HG02623 (cell line): ENCODE measurements at regions not wholly inside any gene's neighbourhood (a gene's known extent, or its start where the extent isn't known, plus 50 kb on each side); places are given as distances from the start of the nearest gene placed in this dataset.
"Not testable (repeated sequence)": the region's sequence is repeated elsewhere in the genome, so short reads cannot be mapped to it uniquely, and the experiment has no call there.

Experiments used
- ATAC-seq: cut with Tn5 transposase; IDR thresholded peaks from one replicate; pipeline ENCODE4 v1.9.1; 2021; ENCODE audit warnings: moderate library complexity; ENCODE audit not compliant: unreplicated experiment

DNA sequence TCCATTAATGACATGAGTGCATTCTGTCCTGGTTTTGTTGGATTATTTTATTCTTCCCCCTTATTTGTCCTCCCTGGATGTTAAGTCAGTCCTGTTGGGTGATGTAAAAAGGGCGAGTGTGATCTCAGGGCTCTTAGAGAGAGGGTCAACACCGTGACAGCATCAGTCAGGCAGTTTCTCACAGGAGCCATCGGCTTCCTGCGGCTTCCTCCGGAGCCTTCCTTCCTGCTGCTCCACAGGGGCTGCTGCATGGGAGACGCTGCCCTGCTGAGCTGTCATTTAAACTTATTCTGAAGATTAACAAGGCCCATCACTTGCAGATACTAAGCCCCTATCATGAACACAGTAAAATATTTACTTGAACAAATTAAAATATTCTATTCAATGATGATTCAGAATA is 211.3 kb downstream of the SPATA31A1 start:
- not testable (repeated sequence) for ATAC-seq

DNA sequence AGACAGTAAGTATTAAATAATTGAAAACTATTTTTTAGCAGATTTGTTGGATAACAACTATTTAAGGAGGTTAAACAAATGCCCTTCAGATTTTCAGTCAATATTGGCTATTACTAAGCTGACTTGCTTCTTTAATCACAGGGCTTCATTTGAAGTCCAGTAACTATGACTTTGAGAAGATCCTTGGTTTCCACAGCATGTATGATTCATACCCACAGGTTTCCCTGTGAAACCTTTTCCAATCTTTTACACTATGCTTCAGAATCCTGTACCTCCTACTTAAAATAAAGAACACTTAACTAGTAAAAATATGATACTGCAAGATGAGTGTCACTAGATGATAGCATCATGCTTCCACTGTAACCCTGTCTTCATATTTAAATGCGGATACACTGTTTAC is 211.9 kb downstream of the SPATA31A1 start:
- ATAC-seq: not testable (repeated sequence)

DNA sequence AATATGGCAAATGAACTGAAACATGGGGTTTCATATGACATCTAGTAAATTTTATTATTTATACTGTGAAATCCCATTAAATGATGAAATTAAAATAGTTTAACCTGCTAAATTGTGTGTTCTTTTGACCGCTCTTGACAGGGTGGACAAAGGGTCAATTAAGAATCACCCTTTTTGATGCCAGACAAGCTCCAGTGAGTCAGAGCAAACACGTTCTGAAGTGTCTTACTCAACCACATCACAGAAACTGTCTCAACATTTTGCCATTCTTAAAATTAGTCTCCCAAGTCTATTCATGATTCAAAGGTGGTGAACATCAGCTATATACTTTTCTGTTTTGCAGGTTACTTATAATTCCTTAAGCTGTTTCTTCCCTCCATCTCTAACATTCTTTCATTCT is 213.4 kb downstream of the SPATA31A1 start:
- not testable (repeated sequence) for ATAC-seq

DNA sequence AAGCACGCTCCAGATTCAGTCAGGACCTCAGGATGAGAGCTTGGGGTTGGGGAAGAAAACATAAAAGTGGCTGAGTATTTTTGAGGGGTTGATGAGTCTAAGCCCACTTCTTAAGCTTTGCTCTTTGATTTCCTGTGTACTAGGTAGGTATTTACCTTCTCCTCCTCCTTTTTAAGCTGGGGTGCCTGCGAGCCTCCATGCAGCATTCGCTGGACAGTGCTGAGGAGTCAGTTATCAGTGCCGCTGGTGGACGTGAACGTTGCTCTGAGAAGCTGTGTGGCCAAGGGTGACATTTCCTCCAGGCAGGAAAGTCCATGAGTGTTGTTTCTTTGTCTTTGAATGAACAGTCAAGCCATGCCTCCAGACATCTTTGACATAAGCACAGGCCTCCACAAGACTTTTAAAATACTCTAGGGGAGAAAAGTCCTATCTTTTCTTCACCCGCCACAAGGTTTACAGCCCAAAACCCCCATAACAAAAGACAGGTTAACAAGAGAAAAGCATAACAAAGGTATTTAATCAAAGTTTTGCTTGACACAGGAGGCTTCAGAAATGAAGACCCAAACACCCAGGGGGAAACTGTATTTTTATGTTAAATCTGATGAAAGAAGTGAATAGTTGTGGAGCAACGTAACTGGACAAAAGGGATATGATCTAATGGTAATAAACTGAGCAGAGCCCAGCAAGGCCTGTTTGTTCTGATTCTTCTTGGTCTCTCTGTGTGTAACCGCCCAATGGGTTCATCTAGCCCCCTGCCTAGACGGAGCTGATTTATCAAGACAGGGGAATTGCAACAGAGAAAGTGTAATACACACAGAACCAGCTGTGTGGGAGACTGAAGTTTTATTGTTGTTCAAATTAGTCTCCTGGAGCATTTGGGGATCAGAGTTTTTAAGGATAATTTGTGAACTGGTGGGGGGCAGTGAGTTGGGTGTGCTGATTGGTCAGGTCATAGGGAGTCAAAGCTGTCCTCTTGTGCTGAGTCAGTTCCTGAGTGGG is 217.9 kb downstream of the SPATA31A1 start:
- ATAC-seq: not testable (repeated sequence)

DNA sequence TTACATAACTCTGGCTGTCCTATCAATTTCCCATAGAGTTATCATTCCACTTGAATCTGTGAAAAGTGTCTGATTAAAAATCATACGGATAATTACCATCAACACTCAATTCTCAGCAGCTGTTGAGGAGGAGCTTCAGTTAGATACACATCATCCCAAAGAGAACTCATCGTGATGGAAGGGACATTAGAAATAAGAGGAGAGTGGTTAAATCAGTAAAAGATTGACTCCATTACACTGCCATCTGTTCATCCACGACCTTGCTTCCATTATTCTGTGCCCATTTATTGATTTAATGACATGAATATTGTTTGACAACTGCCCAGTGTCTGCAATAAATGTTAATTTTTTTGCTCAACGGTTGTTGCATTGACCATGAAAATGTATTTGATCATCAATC is 223.5 kb downstream of the SPATA31A1 start:
- not testable (repeated sequence) for ATAC-seq

DNA sequence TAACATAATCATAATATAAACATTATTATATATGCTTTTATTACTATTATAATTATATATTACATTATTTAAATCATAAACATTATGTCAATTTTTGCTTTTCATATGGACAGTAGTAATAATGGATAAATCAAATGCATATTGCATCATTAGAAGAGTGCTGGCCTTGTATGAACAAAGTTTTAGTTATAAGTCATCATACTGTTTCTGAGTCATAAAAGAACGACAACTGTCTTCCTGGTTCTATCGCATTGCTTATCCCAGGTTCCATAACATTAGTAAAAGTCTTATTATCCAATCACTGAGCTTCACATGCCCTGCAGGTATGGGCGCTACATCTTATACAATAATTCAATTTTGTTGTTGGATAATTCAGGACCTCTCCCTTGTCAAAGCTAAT is 225.8 kb downstream of the SPATA31A1 start:
- ATAC-seq: not testable (repeated sequence)

DNA sequence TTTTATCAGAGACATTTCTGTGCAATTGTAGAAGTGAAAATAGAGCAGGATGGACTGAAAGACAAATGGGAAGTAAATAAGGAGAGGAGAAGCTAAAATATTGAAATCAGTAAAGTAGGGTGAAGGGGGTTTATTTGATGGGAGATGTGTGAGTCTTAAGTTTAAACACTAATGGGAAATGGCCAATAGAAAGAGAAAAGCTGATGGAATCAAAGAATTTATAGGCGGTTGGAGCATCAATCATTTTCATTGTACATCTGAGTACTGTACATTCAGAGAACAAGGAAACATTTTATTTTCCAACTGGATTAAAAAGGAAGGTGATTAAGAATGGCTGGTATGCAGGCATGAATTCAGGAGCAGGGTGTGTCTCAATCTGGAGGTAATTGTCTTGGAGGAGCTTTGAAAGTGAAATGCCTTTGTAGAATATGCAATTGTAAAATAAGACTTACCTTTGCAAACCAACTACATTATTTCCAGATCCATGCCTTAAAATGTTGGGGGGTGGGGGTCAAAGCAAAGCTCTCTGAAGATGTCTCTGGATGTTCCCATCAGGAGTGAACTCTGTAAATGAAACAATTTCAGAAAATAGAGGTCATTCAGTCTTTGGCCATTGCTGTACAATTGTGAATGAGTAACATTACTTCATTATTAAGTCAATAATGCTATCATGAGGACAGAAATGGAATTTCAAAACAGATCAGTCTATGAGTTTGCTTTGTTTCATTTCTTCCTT is 227.4 kb downstream of the SPATA31A1 start:
- ATAC-seq: not testable (repeated sequence)

DNA sequence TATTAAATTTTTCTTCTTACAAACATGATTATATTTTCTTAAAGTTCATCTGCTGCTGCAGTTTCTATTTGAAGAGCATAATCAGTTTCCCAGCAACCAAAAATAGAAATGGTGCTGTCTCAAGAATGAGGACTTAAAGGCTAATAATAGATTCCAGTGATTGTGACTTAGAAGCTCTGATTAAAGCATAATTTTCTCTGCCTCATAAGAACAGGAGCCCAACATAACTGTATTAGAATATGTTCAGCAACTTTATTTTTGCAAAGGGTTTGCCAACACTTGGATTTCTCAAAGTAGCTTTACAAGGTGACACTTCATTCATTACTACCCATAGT is 227.9 kb downstream of the SPATA31A1 start:
- ATAC-seq: not testable (repeated sequence)

DNA sequence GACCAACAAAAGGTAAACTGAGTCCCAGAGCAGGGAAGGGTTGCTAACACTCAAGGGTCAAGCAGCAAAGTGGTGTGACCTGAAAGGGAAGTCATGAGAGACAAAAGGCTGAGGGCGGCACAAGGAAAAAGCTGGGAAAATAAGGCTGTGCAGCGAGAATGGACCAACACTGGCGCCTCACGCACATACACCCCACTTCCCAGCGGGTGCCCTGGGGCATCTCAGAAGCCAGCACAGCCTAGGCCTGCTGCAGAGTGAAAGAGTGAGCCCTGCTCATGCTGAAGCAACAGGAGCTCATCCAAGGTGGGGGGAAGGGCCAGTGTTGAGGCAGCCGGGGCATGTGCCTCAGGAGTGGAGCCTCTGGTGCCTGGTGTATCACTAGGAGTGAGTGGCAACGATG is 229.8 kb downstream of the SPATA31A1 start:
- not testable (repeated sequence) for ATAC-seq

DNA sequence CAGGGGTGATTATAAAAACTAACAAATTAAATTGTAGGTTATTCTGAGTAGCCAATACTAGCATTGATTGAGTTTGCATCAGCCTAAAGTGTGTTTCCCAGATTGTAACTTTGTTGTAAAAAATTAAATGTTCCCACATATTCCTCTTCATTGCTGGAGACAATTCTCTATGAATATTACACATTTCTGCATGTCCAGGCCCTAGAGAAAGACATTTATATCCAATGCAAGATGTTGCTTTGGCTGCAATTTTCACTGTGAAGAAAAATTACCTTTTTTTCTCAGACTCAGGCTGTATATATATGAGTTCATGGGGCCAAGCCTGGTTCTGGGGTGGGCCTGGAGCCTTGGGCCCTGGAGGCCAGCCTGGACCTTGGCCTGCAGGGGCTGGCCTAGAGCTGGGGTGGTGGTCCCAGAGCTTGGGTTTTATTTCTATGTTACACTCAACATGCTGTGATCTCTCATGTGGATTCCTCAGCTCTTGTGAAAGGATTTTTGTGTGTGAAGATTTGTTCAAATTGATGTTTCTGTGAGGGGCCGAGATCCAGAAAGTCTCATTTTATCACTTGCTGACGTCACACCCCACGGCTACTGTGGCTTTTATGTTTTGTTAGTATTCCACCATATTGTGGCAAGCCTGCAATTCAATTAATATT is 232.5 kb downstream of the SPATA31A1 start:
- no peak for ATAC-seq

DNA sequence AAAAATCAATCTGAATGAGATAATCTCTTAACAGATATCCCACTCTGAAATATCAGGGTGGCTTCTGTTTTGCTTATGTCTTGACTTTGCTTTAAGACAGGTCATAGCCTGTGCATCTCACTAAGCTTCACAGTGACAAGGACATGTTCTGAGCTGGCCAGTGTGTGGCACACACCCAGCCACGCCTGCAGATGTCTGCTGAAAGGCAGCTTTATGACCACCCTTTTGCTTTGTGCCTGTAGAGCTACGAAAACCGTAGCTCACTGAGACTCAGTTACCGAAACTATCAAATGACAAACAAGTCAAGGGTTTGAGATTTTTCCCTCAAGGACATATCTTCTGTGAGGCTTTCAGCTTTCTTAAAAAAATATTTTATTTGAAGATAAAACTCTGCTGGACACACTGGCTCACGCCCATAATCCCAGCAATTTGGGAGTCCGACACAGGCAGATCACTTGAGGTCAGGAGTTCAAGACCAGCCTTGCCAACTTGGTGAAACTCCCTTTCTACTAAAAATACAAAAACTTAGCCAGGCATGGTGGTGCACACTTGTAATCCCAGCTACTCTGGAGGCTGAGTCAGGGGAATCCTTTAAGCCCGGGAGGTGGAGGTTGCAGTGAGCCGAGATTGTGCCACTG is 233.2 kb downstream of the SPATA31A1 start:
- no peak for ATAC-seq

DNA sequence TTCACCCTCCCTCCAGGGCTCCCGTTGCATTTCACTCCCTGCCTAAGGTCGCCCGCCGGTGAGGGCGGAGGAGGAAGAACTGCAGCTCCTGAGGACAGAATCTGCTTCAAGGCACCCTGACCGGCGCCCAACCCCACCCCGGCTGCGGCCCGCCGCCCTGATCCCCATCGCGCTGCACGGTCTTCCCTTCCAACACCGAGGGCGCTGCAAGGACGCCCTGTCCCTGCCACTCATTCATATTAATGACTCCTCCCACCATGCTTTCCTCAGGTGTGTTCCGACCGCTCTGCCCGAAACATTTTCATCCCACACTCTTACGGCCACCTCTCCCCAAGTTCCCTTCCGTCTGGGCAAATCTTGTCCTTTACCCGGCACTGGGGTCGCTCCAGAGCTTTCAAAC is 248.6 kb downstream of the SPATA31A1 start:
- not testable (repeated sequence) for ATAC-seq

DNA sequence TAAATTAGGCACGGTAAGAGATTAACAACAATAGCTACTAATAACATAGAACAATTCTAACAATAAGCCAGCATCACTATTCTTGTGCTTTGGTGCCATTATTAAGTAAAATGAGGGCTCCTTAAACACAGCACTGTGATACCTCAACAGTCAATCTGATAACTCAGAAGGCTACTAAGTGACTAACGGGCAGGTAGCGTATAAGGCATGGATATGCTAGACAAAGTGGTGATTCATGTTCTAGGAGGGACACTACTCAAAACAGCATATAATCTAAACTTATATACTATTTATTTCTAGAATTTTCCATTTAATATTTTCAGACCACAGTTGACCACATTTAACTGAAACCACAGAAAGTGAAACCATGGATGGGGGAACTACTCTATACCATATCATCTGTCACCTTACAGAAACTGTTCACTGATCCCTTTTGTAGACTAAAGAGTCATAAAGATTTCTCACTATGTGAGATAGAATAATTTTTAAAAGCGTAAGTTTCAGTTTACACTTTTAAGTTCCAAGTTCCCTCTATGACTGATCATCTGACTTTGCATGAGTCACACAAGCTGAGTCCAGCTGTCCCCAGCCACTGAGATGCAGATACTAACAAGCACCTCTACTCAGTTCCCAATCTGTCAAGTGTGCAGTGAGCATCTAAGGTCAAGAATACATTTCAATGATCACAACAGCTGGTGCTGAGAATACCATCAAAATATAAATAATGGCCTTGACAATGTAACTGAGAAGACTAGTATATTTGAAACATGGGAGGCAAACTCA is 256.2 kb downstream of the SPATA31A1 start:
- ATAC-seq: peak; percentile 93

DNA sequence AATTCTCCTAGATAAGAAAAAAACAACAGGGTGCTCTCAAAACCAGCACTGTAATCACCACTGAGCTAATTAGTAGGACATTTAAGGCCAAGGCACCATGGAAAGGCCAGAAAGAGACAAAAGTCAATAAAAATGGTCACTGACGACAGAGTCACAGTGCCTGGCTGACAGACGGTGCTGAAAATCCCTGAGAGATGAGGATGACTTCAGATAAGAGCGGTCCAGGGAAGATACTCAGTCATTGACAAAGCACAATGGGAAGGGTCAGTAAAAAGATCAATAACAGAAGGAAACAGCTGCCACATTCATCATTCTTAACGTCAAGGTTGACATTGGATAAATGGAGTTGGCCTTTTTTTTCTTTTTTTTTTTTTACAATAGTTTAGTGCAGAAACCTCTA is 261.0 kb downstream of the SPATA31A1 start:
- not testable (repeated sequence) for ATAC-seq

DNA sequence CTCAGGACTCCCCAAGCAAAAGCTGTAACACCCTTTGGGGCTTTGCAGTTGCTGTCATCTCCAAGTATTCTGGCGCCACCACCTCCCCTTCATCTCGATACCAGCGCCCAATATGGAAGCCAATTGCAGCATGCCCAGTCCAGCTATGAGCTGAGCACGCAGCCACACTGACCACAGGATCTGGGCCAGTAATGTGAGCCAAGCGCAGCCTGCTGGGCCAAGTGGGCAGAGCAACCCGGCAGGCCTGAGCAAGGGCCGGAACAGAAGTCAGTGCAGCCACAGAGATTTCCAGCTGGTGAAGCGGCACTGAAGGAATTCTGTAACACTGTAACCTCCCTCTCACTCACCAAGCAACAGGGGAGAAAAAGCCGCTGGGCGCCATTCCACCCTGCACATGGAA is 268.6 kb downstream of the SPATA31A1 start:
- not testable (repeated sequence) for ATAC-seq

DNA sequence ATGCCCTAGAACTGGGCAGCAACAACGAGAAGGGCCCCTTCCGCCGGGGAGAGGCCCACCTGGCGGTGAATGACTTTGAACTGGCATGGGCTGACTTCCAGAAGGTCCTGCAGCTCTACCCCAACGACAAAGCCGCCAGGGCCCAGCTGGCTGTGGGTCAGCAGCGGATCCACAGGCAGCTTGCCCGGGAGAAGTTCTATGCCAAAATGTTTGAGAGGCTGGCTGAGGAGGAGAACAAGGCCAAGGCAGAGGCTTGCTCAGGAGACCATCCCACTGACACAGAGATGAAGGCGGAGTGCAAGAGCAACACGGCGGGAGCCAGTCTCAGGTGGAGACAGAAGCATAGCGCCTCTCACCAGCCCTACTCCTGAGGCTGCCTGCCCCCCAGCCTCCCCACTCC is 276.6 kb downstream of the SPATA31A1 start:
- not testable (repeated sequence) for ATAC-seq

DNA sequence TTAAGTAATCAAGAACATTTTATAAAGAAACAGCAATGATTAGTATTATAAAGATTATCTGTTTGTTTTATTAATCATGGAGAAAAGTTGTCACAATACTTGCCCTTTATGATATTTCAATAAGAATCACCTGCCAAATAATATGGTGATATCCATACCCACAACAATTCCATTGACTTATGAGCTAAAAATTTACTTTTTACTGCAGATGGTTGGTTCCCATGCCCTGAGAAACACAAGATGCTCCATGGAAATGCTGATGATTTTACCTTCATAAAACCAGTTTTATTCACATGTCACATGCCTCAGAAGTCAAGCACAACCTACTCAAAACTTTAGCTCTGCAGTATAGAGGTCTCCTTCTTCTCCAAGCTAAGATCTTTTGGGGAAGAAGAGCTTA is 293.6 kb downstream of the SPATA31A1 start:
- not testable (repeated sequence) for ATAC-seq

DNA sequence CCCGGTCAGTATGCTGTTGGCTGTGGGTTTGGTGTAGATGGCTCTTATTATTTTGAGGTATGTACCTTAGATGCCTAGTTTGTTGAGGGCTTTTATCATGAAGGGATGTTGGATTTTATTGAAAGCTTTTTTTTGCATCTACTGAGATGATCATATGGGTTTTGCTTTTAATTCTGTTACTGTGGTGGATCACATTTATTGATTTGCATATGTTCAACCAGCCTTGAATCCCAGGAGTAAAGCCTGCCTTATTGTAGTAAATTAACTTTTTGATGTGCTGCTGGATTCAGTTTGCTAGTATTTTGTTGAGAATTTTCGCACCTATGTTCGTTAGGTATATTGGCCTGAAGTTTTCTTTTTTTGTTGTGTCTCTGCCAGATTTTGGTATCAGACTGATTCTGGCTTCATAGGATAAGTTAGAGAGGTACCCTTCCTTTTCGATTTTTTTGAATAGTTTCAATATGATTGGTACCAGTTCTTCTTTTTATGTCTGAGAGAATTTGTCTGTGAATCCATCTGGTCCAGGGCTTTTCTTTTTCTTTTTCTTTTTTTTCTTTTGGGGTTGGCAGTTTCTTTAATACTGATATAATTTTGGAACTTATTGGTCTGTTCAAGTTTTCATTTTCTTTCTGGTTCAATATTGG is 301.6 kb downstream of the SPATA31A1 start:
- not testable (repeated sequence) for ATAC-seq

DNA sequence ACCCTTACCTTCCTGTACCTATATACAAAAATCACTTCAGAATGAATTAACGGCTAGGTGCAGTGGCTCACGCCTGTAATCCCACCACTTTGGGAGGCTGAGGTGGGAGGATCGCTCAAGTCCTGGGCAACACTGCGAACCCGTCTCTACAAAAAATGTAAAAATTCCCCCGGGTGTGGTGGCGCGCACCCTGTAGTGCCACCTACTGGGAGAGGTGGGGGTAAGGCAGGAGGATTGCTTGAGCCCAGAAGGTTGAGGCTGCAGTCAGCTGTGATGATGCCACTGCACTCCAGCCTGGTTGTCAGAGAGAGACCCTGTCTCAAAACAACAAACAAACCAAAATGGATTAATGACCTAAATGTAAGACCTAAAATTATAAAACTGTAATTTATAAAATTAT is 307.6 kb downstream of the SPATA31A1 start:
- ATAC-seq: not testable (repeated sequence)

DNA sequence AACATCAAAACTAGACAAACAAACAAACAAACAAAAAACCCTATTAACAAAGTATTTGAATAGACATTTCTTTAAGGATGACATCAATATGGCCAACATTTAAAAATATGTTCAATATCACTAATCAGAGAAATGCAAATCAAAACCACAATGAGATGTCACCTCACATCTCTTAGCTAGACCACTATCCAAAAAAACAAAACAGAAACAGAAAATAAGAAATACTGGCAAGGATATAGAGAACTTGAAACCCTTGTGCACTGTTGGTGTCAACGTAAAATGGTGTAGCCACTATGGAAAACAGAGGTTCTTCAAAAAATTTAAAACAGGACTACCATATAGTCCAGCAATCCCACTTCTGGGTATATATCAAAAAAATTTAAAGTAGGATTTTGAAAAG is 308.2 kb downstream of the SPATA31A1 start:
- peak; percentile 78 for ATAC-seq
